AG10803 (cell line): ENCODE measurements at regions not wholly inside any gene's neighbourhood (a gene's known extent, or its start where the extent isn't known, plus 50 kb on each side); places are given as distances from the start of the nearest gene placed in this dataset.
"Not testable (repeated sequence)": the region's sequence is repeated elsewhere in the genome, so short reads cannot be mapped to it uniquely, and the experiment has no call there.

Experiments
- DNase-seq: peaks from one replicate; pipeline ENCODE4 v3.0.0; 2010; ENCODE audit warnings: low read depth
- H3K4me3 ChIP-seq: 2 replicates; pipeline ENCODE4 v1.5.1; 2011; ENCODE audit warnings: mild to moderate bottlenecking, low read length, control low read depth
- CTCF ChIP-seq: conservative IDR thresholded peaks from 2 replicates; pipeline ENCODE4 v1.5.1; 2011; ENCODE audit warnings: mild to moderate bottlenecking, low read length, control low read depth, inconsistent platforms

- H3K4me3 ChIP-seq = no peak overlapping the region
- peak; percentile 8 for DNase-seq
- no peak for TF ChIP-seq CTCF
Measured at GRCh38 chr17:83007504-83008185, 71.8 kb upstream of the METRNL start.

DNA sequence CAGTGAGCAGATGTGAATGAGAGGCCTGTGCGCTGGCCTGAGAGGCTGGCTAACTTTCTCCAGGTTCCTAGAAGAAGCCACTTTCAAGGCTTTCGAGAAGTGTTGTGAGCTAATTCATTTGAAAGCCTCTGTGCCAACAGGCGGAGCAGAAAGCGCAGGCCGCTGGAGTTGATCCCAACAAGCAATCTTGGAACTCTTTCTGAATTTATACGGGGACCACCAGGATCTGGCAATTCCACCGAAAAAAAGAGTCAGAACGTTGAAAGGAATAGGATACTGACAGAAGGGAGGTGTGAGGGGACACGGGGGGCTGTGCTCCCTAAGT, 71.3 kb upstream of the METRNL start:
- no peak for DNase-seq
- TF ChIP-seq CTCF = no peak
- H3K4me3 ChIP-seq = no peak overlapping the region

DNA sequence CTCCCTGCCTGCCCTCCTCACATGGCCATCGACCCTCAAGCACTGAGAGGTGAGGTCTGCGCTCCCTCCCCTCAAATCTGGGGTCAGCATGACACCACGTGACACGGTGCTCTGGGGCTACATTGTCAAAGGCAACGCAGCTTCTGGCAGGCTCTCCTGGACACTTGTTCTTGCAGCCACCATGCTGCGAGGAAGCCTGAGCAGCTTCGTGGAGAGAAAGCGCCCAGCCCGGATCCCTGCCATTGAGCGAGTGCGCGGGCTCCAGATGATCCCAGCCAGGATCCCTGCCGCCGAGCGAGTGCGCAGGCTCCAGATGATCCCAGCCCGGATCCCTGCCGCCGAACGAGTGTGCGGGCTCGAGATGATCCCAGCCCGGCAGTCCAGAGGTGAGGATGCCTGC, 70.9 kb upstream of the METRNL start:
- DNase-seq = no peak
- no peak for TF ChIP-seq CTCF
- H3K4me3 ChIP-seq = no peak overlapping the region

- TF ChIP-seq CTCF = no peak
- no peak overlapping the region for H3K4me3 ChIP-seq
- no peak for DNase-seq
Measured at GRCh38 chr17:83009414-83010205, 69.8 kb upstream of the METRNL start.

DNA sequence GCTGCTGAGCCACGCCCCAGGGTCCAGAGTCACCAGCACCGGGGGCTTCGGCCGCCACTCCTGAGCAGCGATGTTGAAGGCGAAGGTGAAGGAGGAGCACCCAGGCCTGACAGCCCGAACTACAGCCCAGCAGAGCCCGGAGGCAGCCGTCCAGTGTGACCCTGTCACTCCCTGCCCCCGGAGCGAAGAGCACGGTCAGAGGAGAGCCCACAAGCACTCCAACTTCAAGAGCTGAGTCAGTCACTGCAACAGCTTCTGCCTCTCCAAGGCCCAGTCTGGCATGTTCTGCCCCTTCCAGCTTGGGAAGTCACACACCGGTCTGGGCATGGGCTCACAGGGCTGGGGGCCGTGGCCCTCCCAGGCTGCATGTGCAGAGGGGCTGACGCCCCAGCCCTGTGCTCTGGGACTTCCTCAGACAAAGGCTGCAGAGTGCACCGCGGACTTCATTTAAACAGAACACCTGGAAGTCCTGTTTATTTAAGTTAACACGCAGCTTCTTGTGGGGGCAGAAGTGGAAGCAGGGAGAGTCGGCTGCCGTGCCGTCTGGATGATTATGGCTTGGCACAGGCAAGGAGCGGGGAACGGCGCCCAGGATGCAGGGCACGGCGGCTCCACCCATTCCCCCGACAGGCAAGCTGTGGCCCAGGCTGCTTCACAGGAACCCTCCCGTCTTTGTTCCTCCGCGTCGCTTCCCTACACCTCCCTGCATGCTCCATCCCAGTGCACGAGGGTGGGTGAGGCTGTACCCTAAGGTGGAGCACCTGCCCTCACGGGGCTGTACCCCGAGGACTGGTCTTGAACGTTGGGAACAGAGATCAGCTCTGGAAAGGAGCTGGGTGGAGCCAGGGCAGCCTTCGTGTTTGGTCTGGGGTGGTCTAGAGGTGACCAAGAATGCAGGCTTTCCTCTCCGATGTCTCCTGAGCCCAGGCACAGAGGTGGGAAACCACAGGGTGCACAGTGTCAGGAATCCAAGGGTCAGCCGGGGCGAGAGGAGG, 68.9 kb upstream of the METRNL start:
- no peak for TF ChIP-seq CTCF
- no peak overlapping the region for H3K4me3 ChIP-seq
- peak; percentile 46 for DNase-seq

- H3K4me3 ChIP-seq = not testable (repeated sequence)
- DNase-seq = peak; percentile 52
Measured at GRCh38 chr17:83011676-83012075, 67.7 kb upstream of the METRNL start.

DNA sequence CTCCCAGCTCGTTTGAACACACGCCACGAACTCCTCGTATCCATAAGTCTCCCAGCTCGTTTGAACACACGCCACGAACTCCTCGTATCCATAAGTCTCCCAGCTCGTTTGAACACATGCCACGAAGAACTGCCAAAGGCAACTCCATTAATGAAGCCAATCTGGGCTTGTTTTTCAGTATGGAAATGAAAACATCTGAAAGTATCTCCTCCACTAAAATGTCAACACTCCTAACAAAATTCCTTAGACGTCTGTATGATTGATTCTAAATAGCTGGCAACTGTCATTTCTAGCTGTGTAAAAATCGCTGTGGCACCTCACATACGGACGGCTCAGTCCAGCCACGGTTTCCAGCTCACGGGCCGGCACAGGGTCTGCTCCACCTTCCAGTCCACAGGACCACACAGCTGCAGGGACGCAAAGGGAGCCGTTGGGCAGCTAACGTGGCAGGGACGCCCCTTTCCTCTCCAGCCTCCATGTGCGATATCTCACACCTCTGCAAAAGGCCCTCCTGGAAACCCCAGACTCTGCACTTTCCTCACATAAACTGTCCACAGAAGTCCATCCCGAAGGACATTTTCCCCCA, 67.1 kb upstream of the METRNL start:
- DNase-seq = peak; percentile 49
- peak overlapping the region; percentile 32 for H3K4me3 ChIP-seq
- no peak for TF ChIP-seq CTCF
